ENCODE measurements at regions not wholly inside any gene's neighbourhood (a gene's known extent, or its start where the extent isn't known, plus 50 kb on each side); places are given as distances from the start of the nearest gene placed in this dataset.

DNA sequence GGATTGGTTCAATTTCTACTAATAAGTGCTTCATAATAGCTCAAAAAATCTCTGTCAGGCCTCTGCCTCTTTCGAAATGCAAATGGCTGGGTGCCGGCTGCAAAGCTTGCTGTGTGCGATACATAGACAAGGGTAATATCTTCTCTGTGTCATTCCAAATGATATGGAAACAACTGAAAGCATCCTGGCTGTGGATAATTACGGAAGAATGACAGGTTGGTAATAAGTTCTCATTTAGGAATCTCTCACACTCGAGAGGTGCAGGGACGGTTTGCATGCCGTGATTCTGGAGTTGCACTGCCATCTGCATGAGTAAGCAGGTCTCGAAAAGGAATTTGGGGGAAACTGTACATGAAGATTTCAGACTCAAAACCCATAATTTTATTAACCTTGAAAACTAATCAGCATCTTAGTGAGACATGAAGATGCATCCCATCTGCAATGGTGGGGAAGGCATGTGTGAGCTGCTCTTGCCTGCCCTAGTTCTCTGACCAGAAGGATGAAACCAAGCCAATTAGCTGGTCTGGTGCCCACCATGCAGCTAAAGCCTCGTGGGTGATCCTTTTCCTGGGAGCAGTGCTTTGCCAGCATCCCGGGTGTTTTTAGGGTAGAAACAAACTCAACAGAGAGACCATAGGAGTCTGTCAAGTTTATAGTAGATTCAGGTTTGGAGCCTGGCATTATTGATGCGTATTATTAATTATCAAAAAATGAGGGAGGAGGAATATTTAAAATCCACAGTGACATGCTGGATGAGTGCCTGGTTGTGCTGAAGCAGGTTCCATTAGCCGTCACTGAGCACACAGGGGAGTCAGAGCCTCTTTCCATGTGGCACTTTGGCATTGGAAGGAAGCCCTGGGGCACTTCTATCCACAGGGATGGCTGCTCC is 503.6 kb upstream of the MGMT start:
- no peaks in the 10 kb centered on the region for H3K4me1 ChIP-seq (ENCODE audit: insufficient read depth, low read length)
- H3K4me3 ChIP-seq (ENCODE audit: low read length) = no peak overlapping the region
- H3K9me3 ChIP-seq (ENCODE audit: insufficient read depth, low read depth, low read length) = no peaks in the 10 kb centered on the region
- H3K27me3 ChIP-seq (ENCODE audit: insufficient read depth, low read length) = no peaks in the 10 kb centered on the region
- 93% methylated on average over 12 of the region's 12 CpGs for WGBS
- no peak overlapping the region for H3K9ac ChIP-seq (ENCODE audit: low read depth, low read length)
- no peak overlapping the region for H3K27ac ChIP-seq (ENCODE audit: low read depth, low read length)
- H3K36me3 ChIP-seq (ENCODE audit: insufficient read depth, low read length) = no peaks in the 10 kb centered on the region

DNA sequence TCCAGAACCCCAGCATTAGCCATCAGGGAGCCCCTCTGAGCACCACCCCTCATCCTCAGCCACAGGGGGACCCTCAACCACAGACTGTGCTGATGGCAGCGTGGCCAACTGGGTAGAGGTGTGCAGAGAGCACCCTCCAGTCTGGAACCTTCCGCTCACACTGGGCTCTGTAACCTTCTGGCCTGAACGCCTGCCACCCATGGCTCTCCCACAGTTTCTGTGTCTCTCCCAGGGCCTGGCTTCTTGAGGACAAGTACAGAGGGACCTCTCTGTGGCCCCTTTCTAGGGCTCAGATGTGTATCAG is 503.0 kb upstream of the MGMT start:
- H3K9me3 ChIP-seq (ENCODE audit: insufficient read depth, low read depth, low read length) = no peaks in the 10 kb centered on the region
- 61% methylated on average over 3 of the region's 3 CpGs for WGBS
- no peaks in the 10 kb centered on the region for H3K27me3 ChIP-seq (ENCODE audit: insufficient read depth, low read length)

DNA sequence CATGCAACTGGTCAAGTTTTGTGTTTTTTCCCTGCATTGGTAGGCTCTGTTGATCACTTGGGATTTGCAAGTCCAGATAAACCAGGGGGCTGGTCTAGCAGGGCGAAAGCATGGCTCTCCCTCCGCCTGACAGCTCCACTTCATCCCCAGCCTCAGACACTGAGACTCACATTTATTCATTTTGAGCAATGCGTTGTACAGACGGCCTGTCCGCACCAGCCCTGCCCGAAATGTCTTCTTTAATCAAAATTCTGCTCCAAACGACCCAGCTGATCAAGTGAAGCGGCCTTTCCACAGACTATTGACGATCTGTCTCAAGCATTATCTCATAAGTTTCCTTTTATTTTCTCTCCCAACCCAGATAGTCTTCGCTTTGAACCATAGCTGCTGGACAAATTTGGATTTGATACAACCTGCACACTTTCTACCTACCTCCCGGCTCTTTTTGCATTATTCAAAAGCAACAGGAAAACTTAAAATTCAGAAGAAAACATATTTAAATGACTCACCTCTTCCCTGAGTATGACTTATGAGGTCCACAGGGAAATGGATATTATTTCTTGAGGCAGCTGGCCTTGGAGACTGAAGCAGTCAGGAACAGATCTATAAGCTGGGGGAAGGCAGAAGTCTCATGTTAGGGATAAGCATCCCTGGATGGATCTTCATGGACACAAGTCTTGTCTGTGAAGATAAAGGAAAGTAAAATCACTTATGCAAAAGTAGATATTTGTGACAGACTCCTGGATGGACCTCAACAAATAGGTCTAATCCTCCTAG is 498.9 kb upstream of the MGMT start:
- Histone ChIP-seq H3K9ac (ENCODE audit: low read depth, low read length) (no peak overlapping the region), H3K27me3 (ENCODE audit: insufficient read depth, low read length) (no peaks in the 10 kb centered on the region), H3K4me1 (ENCODE audit: insufficient read depth, low read length) (no peaks in the 10 kb centered on the region), H3K4me3 (ENCODE audit: low read length) (no peak overlapping the region), H3K36me3 (ENCODE audit: insufficient read depth, low read length) (no peaks in the 10 kb centered on the region), H3K9me3 (ENCODE audit: insufficient read depth, low read depth, low read length) (no peaks in the 10 kb centered on the region), H3K27ac (ENCODE audit: low read depth, low read length) (no peak overlapping the region)
- 91% methylated on average over 11 of the region's 11 CpGs for WGBS

More for the DNA sequence above, 503.0 kb upstream of the MGMT start:
- H3K9ac ChIP-seq (ENCODE audit: low read depth, low read length) = no peak overlapping the region
- no peak overlapping the region for H3K4me3 ChIP-seq (ENCODE audit: low read length)
- H3K27ac ChIP-seq (ENCODE audit: low read depth, low read length) = no peak overlapping the region
- H3K36me3 ChIP-seq (ENCODE audit: insufficient read depth, low read length) = no peaks in the 10 kb centered on the region
- no peaks in the 10 kb centered on the region for H3K4me1 ChIP-seq (ENCODE audit: insufficient read depth, low read length)

DNA sequence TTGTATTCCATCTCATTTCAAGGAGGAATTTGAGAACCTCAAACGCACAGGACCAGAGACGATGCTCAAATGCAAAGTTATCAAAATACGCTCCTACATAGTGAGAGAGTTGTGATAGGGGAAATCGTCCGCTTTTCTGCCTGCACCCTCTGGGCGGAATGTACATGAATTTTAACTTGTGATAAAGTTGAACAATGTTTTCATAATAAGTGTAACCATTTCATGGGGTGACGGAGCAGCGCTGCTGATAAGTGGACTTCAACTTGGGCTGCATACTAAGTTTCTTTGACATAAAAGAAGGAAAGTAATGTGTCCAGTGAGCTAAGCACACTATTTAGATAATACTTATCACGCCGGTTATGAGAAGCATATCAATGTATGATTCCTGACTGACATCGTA is 497.5 kb upstream of the MGMT start:
- 97% methylated on average over 11 of the region's 11 CpGs for WGBS
- Histone ChIP-seq H3K36me3 (ENCODE audit: insufficient read depth, low read length) (no peaks in the 10 kb centered on the region), H3K4me1 (ENCODE audit: insufficient read depth, low read length) (no peaks in the 10 kb centered on the region), H3K9me3 (ENCODE audit: insufficient read depth, low read depth, low read length) (no peaks in the 10 kb centered on the region), H3K4me3 (ENCODE audit: low read length) (no peak overlapping the region), H3K27ac (ENCODE audit: low read depth, low read length) (no peak overlapping the region), H3K9ac (ENCODE audit: low read depth, low read length) (no peak overlapping the region), H3K27me3 (ENCODE audit: insufficient read depth, low read length) (no peaks in the 10 kb centered on the region)

DNA sequence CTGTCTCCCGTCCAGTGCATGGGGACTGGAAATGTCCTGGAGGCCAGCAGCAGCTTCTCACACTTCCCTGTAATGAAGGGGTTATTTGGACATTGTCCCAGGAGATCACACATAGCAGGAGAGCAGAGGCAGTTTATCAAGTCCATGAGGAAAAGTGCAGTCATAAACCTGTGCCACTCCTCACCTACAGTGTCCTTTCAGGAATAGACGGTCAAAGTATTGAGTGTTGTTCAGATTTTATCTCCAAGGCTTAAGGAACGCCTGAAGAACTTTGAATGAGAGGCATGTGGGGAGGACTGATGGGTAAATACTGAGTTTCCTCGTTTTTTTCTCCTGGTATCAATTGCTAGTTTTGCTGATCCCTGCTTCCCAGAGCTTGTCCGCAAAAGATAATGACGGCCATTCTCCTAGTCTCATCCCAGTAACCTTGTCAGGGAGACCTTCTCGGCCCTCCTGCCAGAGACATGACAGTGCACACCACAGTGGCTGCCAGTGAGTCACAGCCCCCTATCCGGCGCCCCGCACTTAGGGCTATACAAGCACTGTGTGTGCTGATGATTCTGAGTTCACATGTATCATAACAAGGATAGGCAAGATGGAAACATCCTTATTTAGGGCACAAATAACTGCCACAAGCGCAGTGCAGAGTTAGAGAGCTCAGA is 495.5 kb upstream of the MGMT start:
- H3K27me3 ChIP-seq (ENCODE audit: insufficient read depth, low read length) = no peaks in the 10 kb centered on the region
- WGBS = 90% methylated on average over 10 of the region's 11 CpGs
- no peak overlapping the region for H3K9ac ChIP-seq (ENCODE audit: low read depth, low read length)
- no peak overlapping the region for H3K4me3 ChIP-seq (ENCODE audit: low read length)
- no peak overlapping the region for H3K27ac ChIP-seq (ENCODE audit: low read depth, low read length)
- no peaks in the 10 kb centered on the region for H3K36me3 ChIP-seq (ENCODE audit: insufficient read depth, low read length)
- no peaks in the 10 kb centered on the region for H3K4me1 ChIP-seq (ENCODE audit: insufficient read depth, low read length)
- H3K9me3 ChIP-seq (ENCODE audit: insufficient read depth, low read depth, low read length) = no peaks in the 10 kb centered on the region

DNA sequence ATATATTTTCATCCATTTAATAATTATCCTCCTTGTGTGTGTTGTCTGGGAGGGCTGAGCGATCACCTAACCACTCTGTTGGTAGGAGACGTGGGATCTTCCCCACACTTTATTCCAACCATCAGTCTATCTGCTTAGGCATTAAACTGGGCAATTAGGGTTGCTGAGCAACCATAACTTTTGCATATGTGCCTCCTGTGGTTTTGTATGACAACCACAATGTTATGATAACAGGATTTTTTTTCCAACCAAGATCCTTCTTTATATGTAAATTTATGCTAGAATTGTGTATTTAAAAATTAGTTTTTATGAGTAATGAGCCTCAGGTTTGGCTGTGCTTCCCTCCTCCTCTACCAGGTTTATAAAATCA is 495.0 kb upstream of the MGMT start:
- Histone ChIP-seq H3K9me3 (ENCODE audit: insufficient read depth, low read depth, low read length) (no peaks in the 10 kb centered on the region), H3K27me3 (ENCODE audit: insufficient read depth, low read length) (no peaks in the 10 kb centered on the region), H3K9ac (ENCODE audit: low read depth, low read length) (no peak overlapping the region), H3K27ac (ENCODE audit: low read depth, low read length) (no peak overlapping the region), H3K4me1 (ENCODE audit: insufficient read depth, low read length) (no peaks in the 10 kb centered on the region), H3K4me3 (ENCODE audit: low read length) (no peak overlapping the region), H3K36me3 (ENCODE audit: insufficient read depth, low read length) (no peaks in the 10 kb centered on the region)
- WGBS = 92% methylated on average over 2 of the region's 2 CpGs

DNA sequence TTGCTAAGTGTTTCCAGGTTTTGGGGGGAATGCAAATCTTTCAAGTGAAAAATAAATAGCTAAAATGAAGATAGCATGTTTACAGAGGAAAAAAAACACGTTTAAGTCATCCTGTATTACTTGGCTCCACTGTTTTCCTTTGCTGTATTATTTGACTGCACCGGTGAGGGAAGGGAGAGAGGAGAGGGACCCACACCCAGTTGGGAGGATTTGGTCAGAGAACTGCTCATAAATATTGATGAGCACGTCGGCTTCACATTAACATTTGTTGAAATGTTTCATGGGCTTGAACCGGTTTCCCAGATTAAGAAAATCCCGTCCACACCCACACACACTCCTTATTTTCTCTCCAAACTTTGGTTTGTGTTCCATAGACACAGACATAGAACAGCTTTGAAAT is 493.8 kb upstream of the MGMT start:
- Histone ChIP-seq H3K27ac (ENCODE audit: low read depth, low read length) (no peak overlapping the region), H3K9me3 (ENCODE audit: insufficient read depth, low read depth, low read length) (no peaks in the 10 kb centered on the region), H3K4me3 (ENCODE audit: low read length) (no peak overlapping the region), H3K9ac (ENCODE audit: low read depth, low read length) (no peak overlapping the region), H3K4me1 (ENCODE audit: insufficient read depth, low read length) (no peaks in the 10 kb centered on the region), H3K27me3 (ENCODE audit: insufficient read depth, low read length) (no peaks in the 10 kb centered on the region), H3K36me3 (ENCODE audit: insufficient read depth, low read length) (no peaks in the 10 kb centered on the region)
- WGBS = 93% methylated on average over 6 of the region's 6 CpGs

DNA sequence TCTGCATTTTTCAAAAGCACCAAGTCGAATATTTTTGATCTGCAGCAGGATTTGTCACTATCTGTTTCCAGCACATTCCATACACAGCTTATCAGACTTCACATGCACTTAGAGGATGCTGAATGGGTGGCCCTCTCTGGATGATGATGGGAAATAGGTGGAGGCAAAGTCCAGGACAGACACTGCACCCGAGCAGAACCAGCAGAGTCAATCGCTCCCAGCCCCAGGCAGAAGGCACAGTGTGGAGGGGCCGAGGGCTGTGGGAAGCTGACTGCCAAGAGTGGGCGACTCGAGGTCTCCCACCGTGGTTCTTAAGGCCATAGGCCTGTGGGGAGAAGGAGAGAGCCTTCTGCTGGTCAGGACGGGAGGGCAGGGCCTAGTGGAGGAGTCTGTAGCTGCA is 490.2 kb upstream of the MGMT start:
- WGBS = 87% methylated on average over 8 of the region's 8 CpGs
- Histone ChIP-seq H3K4me1 (ENCODE audit: insufficient read depth, low read length) (no peaks in the 10 kb centered on the region), H3K4me3 (ENCODE audit: low read length) (no peak overlapping the region), H3K9me3 (ENCODE audit: insufficient read depth, low read depth, low read length) (no peaks in the 10 kb centered on the region), H3K27me3 (ENCODE audit: insufficient read depth, low read length) (no peaks in the 10 kb centered on the region), H3K9ac (ENCODE audit: low read depth, low read length) (no peak overlapping the region), H3K27ac (ENCODE audit: low read depth, low read length) (no peak overlapping the region), H3K36me3 (ENCODE audit: insufficient read depth, low read length) (no peaks in the 10 kb centered on the region)

DNA sequence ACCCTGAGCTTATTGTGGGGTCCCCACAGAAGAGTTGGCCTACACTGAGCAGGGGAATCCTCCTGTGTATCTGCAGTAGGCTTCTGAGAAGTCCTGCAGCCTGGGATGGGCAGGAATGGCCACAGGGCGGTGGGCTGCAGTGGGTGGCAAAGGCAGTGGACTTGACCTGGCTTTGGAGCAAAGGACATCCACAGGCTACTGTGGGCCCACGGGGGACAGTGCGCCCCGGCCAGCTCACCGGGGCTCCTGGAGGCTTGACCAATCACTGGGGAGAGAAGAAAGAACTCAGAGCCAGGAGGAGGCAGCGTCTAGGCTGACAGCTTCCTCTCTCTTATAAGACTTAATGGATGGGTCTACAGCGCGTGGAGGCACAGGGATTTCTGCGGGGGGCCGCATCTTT is 488.8 kb upstream of the MGMT start:
- Histone ChIP-seq H3K27ac (ENCODE audit: low read depth, low read length) (no peak overlapping the region), H3K4me1 (ENCODE audit: insufficient read depth, low read length) (no peaks in the 10 kb centered on the region), H3K36me3 (ENCODE audit: insufficient read depth, low read length) (no peaks in the 10 kb centered on the region), H3K4me3 (ENCODE audit: low read length) (no peak overlapping the region), H3K27me3 (ENCODE audit: insufficient read depth, low read length) (no peaks in the 10 kb centered on the region), H3K9me3 (ENCODE audit: insufficient read depth, low read depth, low read length) (no peaks in the 10 kb centered on the region), H3K9ac (ENCODE audit: low read depth, low read length) (no peak overlapping the region)
- WGBS = 95% methylated on average over 5 of the region's 10 CpGs

DNA sequence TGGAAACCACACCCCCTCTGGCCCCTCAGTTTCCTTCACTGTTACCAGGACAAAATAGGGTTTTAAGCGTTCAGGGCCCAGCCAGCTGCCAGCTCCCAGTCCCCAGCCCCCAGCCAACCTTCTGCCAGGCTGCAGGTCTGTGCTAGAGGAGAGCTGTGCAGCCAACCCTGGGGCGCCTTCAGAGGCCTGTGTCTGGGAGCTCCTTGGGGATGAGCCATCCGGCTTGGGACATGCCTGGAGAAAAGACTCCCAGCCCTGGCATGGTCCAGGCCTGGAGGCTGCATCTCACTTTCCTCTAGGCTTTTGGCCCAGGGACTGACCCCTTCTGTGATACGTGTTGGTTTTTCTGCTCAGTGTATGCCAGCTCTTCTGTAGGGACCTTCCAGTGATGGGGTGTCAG is 487.6 kb upstream of the MGMT start:
- Histone ChIP-seq H3K27me3 (ENCODE audit: insufficient read depth, low read length) (no peaks in the 10 kb centered on the region), H3K9ac (ENCODE audit: low read depth, low read length) (no peak overlapping the region), H3K9me3 (ENCODE audit: insufficient read depth, low read depth, low read length) (no peaks in the 10 kb centered on the region), H3K4me3 (ENCODE audit: low read length) (no peak overlapping the region), H3K4me1 (ENCODE audit: insufficient read depth, low read length) (no peaks in the 10 kb centered on the region), H3K36me3 (ENCODE audit: insufficient read depth, low read length) (no peaks in the 10 kb centered on the region), H3K27ac (ENCODE audit: low read depth, low read length) (no peak overlapping the region)
- whole genome bisulfite sequencing = 97% methylated on average over 4 of the region's 4 CpGs

DNA sequence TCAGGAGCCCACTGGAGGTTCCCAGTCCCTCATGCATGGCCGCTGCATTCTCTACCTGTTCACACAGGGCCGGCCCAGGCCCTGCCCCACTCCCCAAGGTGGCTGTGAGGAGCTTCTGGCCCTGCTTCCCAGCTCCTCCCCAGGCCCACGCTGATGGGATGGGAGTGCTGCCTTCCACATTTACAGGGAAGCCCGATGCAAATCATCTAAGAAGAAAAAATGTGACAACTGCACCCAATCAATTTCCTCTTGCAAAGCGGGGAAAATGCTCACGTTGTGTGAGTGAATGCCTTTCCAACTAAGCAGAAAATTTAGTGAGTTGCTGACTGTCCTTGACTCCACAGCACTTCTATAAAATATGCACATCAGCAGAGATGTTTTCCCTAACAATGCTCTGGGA is 485.8 kb upstream of the MGMT start:
- no peak overlapping the region for H3K4me3 ChIP-seq (ENCODE audit: low read length)
- no peaks in the 10 kb centered on the region for H3K36me3 ChIP-seq (ENCODE audit: insufficient read depth, low read length)
- no peak overlapping the region for H3K27ac ChIP-seq (ENCODE audit: low read depth, low read length)
- H3K4me1 ChIP-seq (ENCODE audit: insufficient read depth, low read length) = no peaks in the 10 kb centered on the region
- H3K27me3 ChIP-seq (ENCODE audit: insufficient read depth, low read length) = no peaks in the 10 kb centered on the region
- no peaks in the 10 kb centered on the region for H3K9me3 ChIP-seq (ENCODE audit: insufficient read depth, low read depth, low read length)
- no peak overlapping the region for H3K9ac ChIP-seq (ENCODE audit: low read depth, low read length)
- WGBS = 88% methylated on average over 6 of the region's 6 CpGs
